Activated T-cell treated with anti-CD3 and anti-CD28 coated beads, Interleukin-2, amount 50 U/mL, for 72 hours (primary cell): ENCODE measurements at regions not wholly inside any gene's neighbourhood (a gene's known extent, or its start where the extent isn't known, plus 50 kb on each side); places are given as distances from the start of the nearest gene placed in this dataset.

Experiments used
- ATAC-seq, 2 donors: fragments of 150-1000 bp; cut with Tn5 transposase; replicated peaks in 1 of 2; 2 replicates each; pipeline ENCODE4 v1.10.0; 2021; ENCODE audit warnings: moderate library complexity in 2 of 2, mild to moderate bottlenecking in 1 of 2
- DNase-seq, 2 donors: peaks; one replicate each; pipeline ENCODE4 v3.0.0; 2021 to 2022; ENCODE audit warnings: mixed read lengths in 1 of 2
- H3K27ac Mint-ChIP-seq: one replicate; pipeline ENCODE4 v1.8.0; 2022; ENCODE audit warnings: mild to moderate bottlenecking, moderate library complexity, mixed read lengths
- H3K27me3 Mint-ChIP-seq: one replicate; pipeline ENCODE4 v1.8.0; 2022; ENCODE audit warnings: low read depth, mixed read lengths
- H3K36me3 Mint-ChIP-seq, 2 donors: one replicate each; pipeline ENCODE4 v1.8.0; 2022; ENCODE audit warnings: mixed read lengths in 2 of 2, mild to moderate bottlenecking in 1 of 2; ENCODE audit not compliant: insufficient read depth in 2 of 2
- H3K4me1 Mint-ChIP-seq: one replicate; pipeline ENCODE4 v1.8.0; 2022; ENCODE audit warnings: low read depth, mixed read lengths
- H3K4me3 Mint-ChIP-seq, 2 donors: one replicate each; pipeline ENCODE4 v1.8.0; 2022; ENCODE audit warnings: mild to moderate bottlenecking in 2 of 2, mixed read lengths in 2 of 2, moderate library complexity in 2 of 2
- H3K9me3 Mint-ChIP-seq, 2 donors: one replicate each; pipeline ENCODE4 v1.8.0; 2022; ENCODE audit warnings: mixed read lengths in 2 of 2

DNA sequence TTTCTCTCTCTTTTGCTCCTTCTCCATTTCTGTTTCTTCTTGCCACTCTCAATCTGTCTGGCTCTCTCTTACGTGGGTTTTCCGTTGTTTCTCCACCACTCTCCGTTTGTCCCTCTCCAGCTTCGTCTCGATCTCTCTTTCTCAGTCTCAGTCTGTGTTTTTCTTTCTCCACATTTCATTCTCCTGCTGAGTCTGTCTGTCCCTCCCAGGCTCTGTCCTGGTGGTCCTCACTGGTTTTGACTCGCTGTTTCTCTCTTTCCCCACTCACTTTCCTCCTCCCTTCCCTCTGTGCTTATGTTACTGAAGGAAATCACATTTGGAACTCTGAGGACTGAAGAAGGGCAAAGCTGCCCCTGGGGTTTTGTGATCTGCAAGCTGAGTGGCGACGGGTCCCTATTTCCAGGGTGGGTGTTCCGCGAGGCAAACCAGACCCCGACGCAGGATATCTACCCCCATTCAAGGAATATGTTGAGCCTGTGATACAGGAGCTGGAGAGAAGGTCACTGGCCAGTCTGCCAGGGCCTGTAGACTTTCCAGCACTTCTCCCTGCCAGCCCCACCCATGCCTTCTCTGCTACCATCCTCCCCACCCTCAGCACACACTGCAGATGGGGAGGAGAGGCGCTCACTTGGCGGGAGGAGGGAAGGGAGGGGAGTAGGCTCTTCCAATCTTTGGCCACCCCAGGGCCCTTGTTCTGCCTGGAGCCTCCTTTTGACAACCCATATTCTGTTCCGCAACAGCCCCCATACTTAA lies 102.7 kb upstream of the MAP1LC3B2 start:
- Mint-ChIP-seq H3K27ac (no peak overlapping the region), H3K4me1 (no peaks in the 10 kb centered on the region), H3K9me3 (no peaks in the 10 kb centered on the region), H3K4me3 (no peak overlapping the region), H3K36me3 (no peaks in the 10 kb centered on the region), H3K27me3 (no peaks in the 10 kb centered on the region)
- no peak for DNase-seq
- no peak for ATAC-seq

DNA sequence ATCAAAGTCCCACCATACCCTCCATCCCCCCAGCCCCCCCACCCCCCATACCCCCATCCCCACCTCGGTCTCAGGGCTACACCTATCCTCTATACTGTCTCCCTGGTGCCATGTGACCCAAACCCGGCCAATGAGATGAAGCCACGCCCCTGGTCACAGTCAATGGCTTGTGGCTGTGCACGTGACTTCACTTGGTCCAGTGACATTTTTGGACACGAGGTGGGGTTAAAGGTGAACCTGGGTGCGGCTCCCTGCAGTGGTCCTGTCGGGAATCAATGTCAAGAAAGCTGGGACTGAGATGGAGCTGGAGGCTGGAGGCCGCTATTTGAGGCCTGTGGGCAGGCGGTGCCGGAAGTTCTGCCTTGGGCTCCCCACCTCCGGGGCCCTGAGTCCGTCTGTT lies 100.7 kb upstream of the MAP1LC3B2 start:
- no peak for ATAC-seq
- Mint-ChIP-seq H3K4me1 (no peaks in the 10 kb centered on the region), H3K27me3 (no peaks in the 10 kb centered on the region), H3K9me3 (no peaks in the 10 kb centered on the region), H3K4me3 (no peak overlapping the region), H3K36me3 (no peaks in the 10 kb centered on the region), H3K27ac (no peak overlapping the region)
- DNase-seq = no peak

DNA sequence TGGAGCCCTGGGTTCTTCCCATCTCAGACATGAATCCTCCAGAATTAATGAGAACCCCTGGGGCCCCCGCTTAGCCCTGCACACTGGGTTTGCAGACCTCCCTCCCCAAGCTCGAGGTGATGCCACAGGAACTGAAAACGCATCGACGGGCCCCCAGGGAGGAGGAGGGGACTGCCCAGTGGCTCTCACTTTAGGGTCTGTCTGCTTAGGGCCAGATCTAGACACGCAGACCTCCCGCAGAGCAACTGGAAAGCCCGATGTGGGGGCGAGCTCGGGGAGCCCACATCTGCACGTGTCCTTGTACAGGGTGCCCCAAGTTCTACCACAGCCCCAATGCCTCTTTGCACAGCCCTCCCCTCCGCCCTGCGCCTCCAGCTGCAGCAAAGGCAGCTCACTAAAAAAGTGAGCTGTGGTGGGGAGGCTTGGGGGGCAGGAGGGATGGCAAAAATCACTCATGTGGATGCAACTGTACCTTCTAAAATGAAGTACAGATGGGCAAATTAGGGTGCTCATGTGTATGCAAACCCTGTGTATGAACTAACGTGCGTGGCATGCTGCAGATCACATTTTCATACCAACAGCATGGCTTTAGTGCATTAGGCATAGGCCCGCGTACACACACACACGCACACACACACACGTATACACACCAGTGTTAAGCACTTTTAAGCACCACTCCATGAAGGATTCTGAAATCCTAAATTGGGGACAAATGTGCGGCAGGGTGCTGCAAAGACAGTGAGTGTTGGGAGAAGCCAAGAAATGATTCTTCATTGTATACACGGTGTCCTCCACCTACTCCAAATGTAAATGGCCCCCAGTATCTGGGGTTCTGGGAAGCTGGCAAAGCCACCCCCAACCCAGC lies 99.9 kb upstream of the MAP1LC3B2 start:
- Mint-ChIP-seq H3K4me1 (no peaks in the 10 kb centered on the region), H3K4me3 (no peak overlapping the region), H3K27me3 (no peaks in the 10 kb centered on the region), H3K27ac (no peak overlapping the region), H3K36me3 (no peaks in the 10 kb centered on the region), H3K9me3 (no peaks in the 10 kb centered on the region)
- DNase-seq (no peak), ATAC-seq (no peak)

DNA sequence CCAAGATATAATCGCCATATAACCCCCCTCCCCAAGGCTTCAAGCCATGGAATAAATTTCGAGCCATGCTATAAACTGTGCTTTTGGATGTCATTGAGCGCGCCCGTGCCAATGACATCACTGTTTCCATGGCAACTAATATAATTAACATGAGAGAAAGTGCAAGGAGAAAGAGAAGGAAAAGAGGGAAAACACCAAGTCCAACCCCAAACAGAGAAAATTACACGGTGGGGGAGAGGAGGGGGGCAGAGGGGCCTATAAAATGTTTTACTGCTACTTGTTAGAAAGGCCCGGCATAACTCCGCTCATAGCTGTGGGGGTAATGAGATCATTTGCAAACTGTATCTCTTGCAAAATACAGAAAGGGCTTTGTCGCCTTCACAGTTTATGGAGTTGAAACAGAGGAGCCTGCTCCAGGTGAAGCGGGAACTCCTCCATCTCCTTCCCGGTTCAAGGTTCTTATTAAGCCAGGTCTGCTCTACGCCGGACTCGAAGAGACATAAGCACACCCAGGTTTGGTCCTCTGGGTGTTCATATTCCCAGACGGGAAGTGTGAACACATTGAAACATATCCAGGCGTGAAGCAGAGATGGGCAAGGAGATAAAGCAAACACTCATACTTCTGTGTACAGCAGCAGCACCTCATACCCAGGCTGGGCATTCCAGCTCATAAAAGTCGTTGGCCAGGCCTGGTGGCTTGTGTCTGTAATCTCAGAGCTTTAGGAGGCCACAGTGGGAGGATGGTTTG lies 99.1 kb upstream of the MAP1LC3B2 start:
- no peak overlapping the region for H3K4me3 Mint-ChIP-seq
- no peak for ATAC-seq

DNA sequence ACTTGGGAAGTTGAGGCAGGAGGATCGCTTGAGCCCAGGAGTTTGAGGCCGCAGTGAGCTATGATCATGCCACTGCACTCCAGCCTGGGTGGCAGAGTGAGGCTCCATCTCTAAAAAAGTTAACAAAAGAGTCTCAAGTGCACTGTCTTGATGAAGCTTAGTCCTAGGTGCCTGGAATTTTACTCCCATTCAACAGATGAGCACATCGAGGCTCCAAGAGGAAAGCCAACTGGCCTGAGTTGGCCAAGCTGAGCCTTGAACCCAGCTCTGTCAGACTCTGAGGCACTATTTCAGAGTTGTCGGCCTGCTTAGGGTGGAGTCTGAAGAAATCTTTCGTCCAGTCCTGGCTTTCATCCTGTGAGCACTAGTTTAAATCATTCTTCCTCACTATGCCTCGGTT lies 98.1 kb upstream of the MAP1LC3B2 start:
- DNase-seq (no peak), ATAC-seq (no peak)
- H3K27me3 Mint-ChIP-seq = no peaks in the 10 kb centered on the region
- H3K36me3 Mint-ChIP-seq = no peaks in the 10 kb centered on the region
- no peaks in the 10 kb centered on the region for H3K4me1 Mint-ChIP-seq
- H3K27ac Mint-ChIP-seq = no peak overlapping the region
- H3K9me3 Mint-ChIP-seq = no peaks in the 10 kb centered on the region
- no peak overlapping the region for H3K4me3 Mint-ChIP-seq

More for the DNA sequence above, 99.1 kb upstream of the MAP1LC3B2 start:
- H3K9me3 Mint-ChIP-seq = no peaks in the 10 kb centered on the region
- no peak for DNase-seq
- no peaks in the 10 kb centered on the region for H3K27me3 Mint-ChIP-seq
- no peaks in the 10 kb centered on the region for H3K4me1 Mint-ChIP-seq
- no peak overlapping the region for H3K27ac Mint-ChIP-seq
- no peaks in the 10 kb centered on the region for H3K36me3 Mint-ChIP-seq

DNA sequence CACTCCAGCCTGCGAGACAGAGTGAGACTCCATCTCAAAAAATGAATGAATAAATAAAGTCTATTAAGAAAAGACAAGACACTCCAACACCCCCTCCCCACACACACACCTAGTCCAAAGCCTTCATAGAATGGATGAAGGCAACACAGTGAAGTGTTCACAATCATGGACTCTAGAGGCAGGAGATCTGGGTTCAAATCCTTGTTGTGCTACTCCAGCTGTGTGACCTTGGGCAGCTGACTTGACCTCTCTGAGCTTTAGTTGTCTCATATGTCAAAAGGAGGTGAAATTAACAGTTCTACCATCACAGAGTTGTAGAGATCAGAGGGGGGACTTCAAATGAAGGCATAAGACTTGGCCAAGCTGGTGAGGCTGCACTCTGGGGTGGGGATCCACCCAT lies 95.8 kb upstream of the MAP1LC3B2 start:
- ATAC-seq = no peak
- no peaks in the 10 kb centered on the region for H3K27me3 Mint-ChIP-seq
- no peaks in the 10 kb centered on the region for H3K4me1 Mint-ChIP-seq

DNA sequence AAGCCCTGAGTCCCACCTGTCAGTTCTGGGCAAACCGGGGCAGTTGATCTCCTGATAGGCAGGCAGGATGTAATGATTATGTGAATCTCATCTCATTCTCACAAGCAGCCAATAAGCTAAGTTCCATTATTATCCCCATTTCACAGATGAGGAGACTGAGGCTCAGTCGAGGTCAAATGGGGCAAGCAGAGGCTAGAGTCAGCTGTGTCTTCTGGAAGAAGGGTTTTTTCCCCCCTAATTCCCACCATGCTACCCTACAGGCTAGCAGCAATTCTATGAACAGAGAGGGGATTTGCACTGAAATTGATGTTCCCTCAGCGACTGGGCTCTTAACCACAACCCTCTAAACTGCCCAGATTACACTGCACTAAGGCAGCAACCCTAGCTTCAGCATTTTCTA lies 93.8 kb upstream of the MAP1LC3B2 start:
- Mint-ChIP-seq H3K4me3 (no peak overlapping the region), H3K27ac (no peak overlapping the region), H3K4me1 (no peaks in the 10 kb centered on the region), H3K9me3 (no peaks in the 10 kb centered on the region), H3K36me3 (no peaks in the 10 kb centered on the region), H3K27me3 (no peaks in the 10 kb centered on the region)
- ATAC-seq (no peak), DNase-seq (no peak)

More for the DNA sequence above, 95.8 kb upstream of the MAP1LC3B2 start:
- no peak for DNase-seq
- H3K36me3 Mint-ChIP-seq = no peaks in the 10 kb centered on the region
- no peak overlapping the region for H3K27ac Mint-ChIP-seq
- no peaks in the 10 kb centered on the region for H3K9me3 Mint-ChIP-seq
- no peak overlapping the region for H3K4me3 Mint-ChIP-seq

DNA sequence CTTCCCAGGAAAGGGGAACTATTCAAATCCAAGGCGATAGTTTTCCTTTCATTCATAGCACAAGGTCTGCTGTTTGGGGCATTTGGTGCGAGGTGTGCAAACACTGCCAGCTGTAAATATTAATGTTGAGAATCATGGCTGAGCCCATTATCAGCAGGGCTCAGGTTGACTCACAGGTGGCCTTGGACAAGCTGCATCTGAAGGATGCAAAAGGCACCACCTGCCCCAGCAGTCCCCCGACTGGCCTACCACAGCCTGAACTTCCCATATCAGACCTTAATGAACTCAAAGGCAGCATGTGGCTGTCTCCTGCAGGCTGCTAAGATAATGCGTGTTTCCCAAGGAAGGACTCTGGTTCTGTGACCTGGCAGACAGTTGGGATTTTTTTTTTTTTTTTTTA lies 93.3 kb upstream of the MAP1LC3B2 start:
- no peaks in the 10 kb centered on the region for H3K4me1 Mint-ChIP-seq
- DNase-seq (no peak), ATAC-seq (no peak)
- no peaks in the 10 kb centered on the region for H3K36me3 Mint-ChIP-seq
- H3K27ac Mint-ChIP-seq = no peak overlapping the region
- H3K4me3 Mint-ChIP-seq = no peak overlapping the region
- no peaks in the 10 kb centered on the region for H3K27me3 Mint-ChIP-seq
- H3K9me3 Mint-ChIP-seq = no peaks in the 10 kb centered on the region

DNA sequence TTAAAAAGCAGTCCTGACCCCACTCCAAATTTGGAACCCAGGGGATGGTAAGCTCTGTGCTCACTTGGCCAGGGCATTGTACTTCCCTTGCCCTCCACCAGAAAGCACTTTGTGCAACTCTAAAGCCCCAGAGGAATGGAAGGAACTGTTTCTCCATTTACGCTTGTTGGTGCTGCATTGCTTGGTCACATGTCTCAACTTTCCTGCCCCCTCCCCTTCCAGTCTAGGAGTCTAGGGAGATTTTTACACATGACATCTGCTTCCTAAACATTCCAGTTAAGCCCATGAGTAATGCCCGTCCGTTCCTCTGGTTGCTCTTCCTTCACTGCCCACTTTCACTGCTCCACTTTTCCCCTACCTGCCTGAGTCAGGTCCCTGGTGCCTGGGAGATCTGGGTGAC lies 92.6 kb upstream of the MAP1LC3B2 start:
- H3K27ac Mint-ChIP-seq = no peak overlapping the region
- ATAC-seq = no peak
- H3K4me3 Mint-ChIP-seq = no peak overlapping the region
- H3K4me1 Mint-ChIP-seq = no peaks in the 10 kb centered on the region
- no peak for DNase-seq
- H3K9me3 Mint-ChIP-seq = no peaks in the 10 kb centered on the region
- no peaks in the 10 kb centered on the region for H3K27me3 Mint-ChIP-seq
- no peaks in the 10 kb centered on the region for H3K36me3 Mint-ChIP-seq

DNA sequence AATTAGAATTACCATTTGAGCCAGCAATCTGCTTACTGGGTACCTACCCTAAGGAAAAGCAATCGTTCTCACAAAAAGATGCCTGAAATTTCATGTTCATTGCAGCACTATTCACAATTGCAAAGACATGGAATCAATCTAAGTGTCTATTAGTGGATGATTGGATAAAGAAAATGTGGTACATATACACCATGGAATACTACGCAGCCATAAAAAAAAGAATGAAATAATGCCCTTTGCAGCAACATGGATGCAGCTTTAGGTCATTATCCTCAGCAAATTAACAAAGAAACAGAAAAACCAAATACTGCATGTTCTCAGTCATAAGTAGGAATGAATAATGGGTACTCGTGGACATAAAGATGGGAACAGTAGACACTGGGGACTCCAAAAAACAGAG lies 89.8 kb upstream of the MAP1LC3B2 start:
- no peak for DNase-seq
- no peak for ATAC-seq
- Mint-ChIP-seq H3K36me3 (no peaks in the 10 kb centered on the region), H3K4me1 (no peaks in the 10 kb centered on the region), H3K27ac (no peak overlapping the region), H3K4me3 (no peak overlapping the region), H3K27me3 (no peaks in the 10 kb centered on the region), H3K9me3 (peaks cover 0 to 2% of the 10 kb centered on the region in 2 donors)

DNA sequence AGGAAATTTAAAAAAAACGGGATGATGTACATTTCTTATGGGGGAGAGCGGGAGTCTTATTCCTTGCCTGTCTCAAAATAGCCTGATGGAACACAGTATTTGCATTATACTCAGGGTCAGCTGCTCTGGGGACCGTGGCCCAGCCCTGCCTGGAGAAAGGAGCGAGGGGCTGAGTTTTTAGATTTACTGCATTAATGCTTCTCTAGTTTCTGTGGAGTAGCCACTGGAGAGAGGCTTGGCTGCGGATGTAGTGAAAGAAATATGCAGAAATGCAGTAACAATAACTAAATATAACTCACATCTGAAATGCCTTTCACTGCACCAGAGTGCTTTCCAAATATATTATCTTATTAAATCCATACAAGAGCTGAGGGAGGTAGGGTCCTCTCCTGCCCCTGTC lies 87.6 kb upstream of the MAP1LC3B2 start:
- Mint-ChIP-seq H3K27me3 (no peaks in the 10 kb centered on the region), H3K27ac (no peak overlapping the region)

DNA sequence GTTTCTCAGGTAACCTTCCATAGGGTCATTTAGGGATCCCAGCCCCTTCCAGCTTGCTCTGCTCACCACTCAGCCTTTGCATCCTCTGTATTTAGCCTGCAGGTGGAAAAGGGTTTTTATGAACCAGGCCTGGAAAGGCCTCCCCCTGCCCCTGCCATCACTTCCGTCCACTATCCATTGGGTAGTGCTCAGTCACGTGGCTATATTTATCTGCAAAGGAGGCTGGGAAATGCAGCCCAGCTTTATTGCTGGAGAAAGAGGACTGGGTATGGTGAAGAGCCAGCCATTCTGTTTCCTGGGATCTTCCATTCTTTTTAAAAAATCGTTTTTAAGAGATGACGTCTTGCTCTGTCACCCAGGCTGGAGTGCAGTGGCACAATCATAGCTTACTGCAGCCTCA lies 87.0 kb upstream of the MAP1LC3B2 start:
- peaks cover 5% of the 10 kb centered on the region in 2 donors for H3K36me3 Mint-ChIP-seq
- peaks cover 4 to 7% of the 10 kb centered on the region in 2 donors for H3K9me3 Mint-ChIP-seq
- no peaks in the 10 kb centered on the region for H3K27me3 Mint-ChIP-seq
- H3K4me1 Mint-ChIP-seq = no peaks in the 10 kb centered on the region
- ATAC-seq = no peak
- no peak overlapping the region for H3K4me3 Mint-ChIP-seq
- no peak for DNase-seq
- H3K27ac Mint-ChIP-seq = no peak overlapping the region

More for the DNA sequence above, 87.6 kb upstream of the MAP1LC3B2 start:
- ATAC-seq = no peak
- DNase-seq = no peak
- Mint-ChIP-seq H3K4me3 (no peak overlapping the region), H3K4me1 (no peaks in the 10 kb centered on the region), H3K9me3 (peaks cover 4 to 5% of the 10 kb centered on the region in 2 donors), H3K36me3 (peaks cover 3 to 5% of the 10 kb centered on the region in 2 donors)

DNA sequence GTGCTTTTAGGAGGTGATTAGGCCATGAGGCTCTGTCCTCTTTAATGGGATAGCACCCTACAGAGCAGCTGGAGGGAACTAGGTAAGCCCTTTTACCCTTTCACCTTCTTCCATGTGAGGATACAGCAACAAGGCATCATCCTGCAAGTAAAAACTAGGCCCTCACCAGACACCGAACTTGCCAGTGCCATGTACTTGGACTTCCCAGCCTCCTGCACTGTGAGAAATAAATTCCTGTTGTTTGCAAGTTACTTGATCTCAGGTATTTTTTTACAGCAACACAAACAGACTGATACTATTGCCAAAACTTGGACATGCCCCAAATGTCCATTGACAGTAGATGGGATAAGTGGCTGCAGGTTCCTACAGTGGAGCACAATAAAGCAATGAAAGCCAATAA lies 85.8 kb upstream of the MAP1LC3B2 start:
- Mint-ChIP-seq H3K27ac (no peak overlapping the region), H3K27me3 (no peaks in the 10 kb centered on the region), H3K4me3 (no peak overlapping the region), H3K9me3 (peaks cover 6 to 7% of the 10 kb centered on the region in 2 donors), H3K4me1 (no peaks in the 10 kb centered on the region), H3K36me3 (peaks cover 5 to 7% of the 10 kb centered on the region in 2 donors)
- no peak for ATAC-seq
- DNase-seq = no peak
